Memory B cell (primary cell): ENCODE measurements at regions not wholly inside any gene's neighbourhood (a gene's known extent, or its start where the extent isn't known, plus 50 kb on each side); places are given as distances from the start of the nearest gene placed in this dataset.
"Not testable (repeated sequence)": the region's sequence is repeated elsewhere in the genome, so short reads cannot be mapped to it uniquely, and the experiment has no call there.

Experiments used
- ATAC-seq: fragments of 150-1000 bp; cut with Tn5 transposase; 2 replicates; pipeline ENCODE4 v1.10.0; 2021; ENCODE audit warnings: low read depth, mild to moderate bottlenecking, moderate library complexity
- DNase-seq, 2 donors: peaks; one replicate each; pipeline ENCODE4 v3.0.0; 2022; ENCODE audit warnings: low spot score in 2 of 2
- H3K27ac Mint-ChIP-seq: one replicate; pipeline ENCODE4 v1.8.0; 2022; ENCODE audit warnings: mild to moderate bottlenecking, moderate library complexity, mixed read lengths
- H3K27me3 Mint-ChIP-seq: one replicate; pipeline ENCODE4 v1.8.0; 2022; ENCODE audit warnings: mixed read lengths
- H3K36me3 Mint-ChIP-seq: one replicate; pipeline ENCODE4 v1.8.0; 2022; ENCODE audit warnings: mild to moderate bottlenecking, mixed read lengths
- H3K4me1 Mint-ChIP-seq: one replicate; pipeline ENCODE4 v1.8.0; 2022; ENCODE audit warnings: mixed read lengths
- H3K4me3 Mint-ChIP-seq: one replicate; pipeline ENCODE4 v1.8.0; 2022; ENCODE audit warnings: mild to moderate bottlenecking, moderate library complexity, mixed read lengths
- H3K9me3 Mint-ChIP-seq: one replicate; pipeline ENCODE4 v1.8.0; 2022; ENCODE audit warnings: mixed read lengths

DNA sequence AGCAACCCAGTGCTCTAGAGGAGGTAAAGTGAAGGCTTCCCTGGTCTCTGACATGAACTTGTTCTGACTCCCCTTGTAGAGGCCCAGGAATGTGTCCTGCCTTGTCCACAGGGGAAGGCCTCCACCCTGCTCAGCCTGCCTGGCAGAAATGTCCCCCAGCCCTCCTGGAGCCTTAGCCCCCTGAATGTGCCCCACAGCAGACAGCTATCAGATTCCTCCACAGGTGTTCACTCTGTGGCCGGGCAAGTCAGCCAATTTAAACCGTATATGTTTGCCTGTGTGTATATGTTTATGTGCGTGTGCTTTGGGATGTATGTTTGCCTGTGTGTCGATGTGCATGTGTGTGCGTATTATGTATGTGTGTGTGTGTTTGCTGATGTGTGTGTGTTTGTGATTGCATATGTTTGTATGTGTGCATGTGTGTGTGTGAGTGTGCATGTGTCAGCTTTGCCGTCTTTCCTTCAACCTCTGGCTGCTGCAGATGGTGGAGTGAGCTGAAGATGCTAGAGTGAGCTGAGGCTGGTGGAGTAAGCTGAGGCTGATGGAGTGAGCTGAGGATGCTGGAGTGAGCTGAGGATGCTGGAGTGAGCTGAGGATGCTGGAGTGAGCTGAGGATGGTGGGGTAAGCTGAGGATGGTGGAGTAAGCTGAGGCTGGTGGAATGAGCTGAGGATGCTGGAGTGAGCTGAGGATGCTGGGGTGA, 68.9 kb upstream of the ANTXRL start:
- peaks cover 6% of the 10 kb centered on the region for H3K4me1 Mint-ChIP-seq
- peaks cover 12% of the 10 kb centered on the region for H3K27me3 Mint-ChIP-seq
- no peaks in the 10 kb centered on the region for H3K9me3 Mint-ChIP-seq
- no peak overlapping the region for H3K4me3 Mint-ChIP-seq
- ATAC-seq (no peak), DNase-seq (no peak)
- H3K27ac Mint-ChIP-seq = no peak overlapping the region
- H3K36me3 Mint-ChIP-seq = peaks cover 23% of the 10 kb centered on the region

- Mint-ChIP-seq H3K27me3 (peaks cover 12% of the 10 kb centered on the region), H3K27ac (no peak overlapping the region), H3K4me1 (peaks cover 6% of the 10 kb centered on the region), H3K36me3 (peaks cover 23% of the 10 kb centered on the region), H3K9me3 (no peaks in the 10 kb centered on the region), H3K4me3 (no peak overlapping the region)
- DNase-seq (no peak), ATAC-seq (no peak)
Measured at GRCh38 chr10:46218921-46219320, 67.9 kb upstream of the ANTXRL start.

- DNase-seq, H3K27ac Mint-ChIP-seq: not testable (repeated sequence)
- peaks cover 23% of the 10 kb centered on the region for H3K36me3 Mint-ChIP-seq
Measured at GRCh38 chr10:46219431-46219990, 67.3 kb upstream of the ANTXRL start.

GRCh38 chr10:46220187-46220586, 66.6 kb upstream of the ANTXRL start:
- no peak overlapping the region for H3K4me3 Mint-ChIP-seq
- H3K9me3 Mint-ChIP-seq = no peaks in the 10 kb centered on the region
- no peak for ATAC-seq
- H3K36me3 Mint-ChIP-seq = peaks cover 23% of the 10 kb centered on the region
- H3K27ac Mint-ChIP-seq = no peak overlapping the region
- peaks cover 6% of the 10 kb centered on the region for H3K4me1 Mint-ChIP-seq
- no peak for DNase-seq
- peaks cover 12% of the 10 kb centered on the region for H3K27me3 Mint-ChIP-seq

More at GRCh38 chr10:46219431-46219990, 67.3 kb upstream of the ANTXRL start:
- peaks cover 12% of the 10 kb centered on the region for H3K27me3 Mint-ChIP-seq
- ATAC-seq, H3K9me3 Mint-ChIP-seq, H3K4me3 Mint-ChIP-seq, H3K4me1 Mint-ChIP-seq: not testable (repeated sequence)

GRCh38 chr10:46220872-46221538, 65.8 kb upstream of the ANTXRL start:
- no peak overlapping the region for H3K27ac Mint-ChIP-seq

DNA sequence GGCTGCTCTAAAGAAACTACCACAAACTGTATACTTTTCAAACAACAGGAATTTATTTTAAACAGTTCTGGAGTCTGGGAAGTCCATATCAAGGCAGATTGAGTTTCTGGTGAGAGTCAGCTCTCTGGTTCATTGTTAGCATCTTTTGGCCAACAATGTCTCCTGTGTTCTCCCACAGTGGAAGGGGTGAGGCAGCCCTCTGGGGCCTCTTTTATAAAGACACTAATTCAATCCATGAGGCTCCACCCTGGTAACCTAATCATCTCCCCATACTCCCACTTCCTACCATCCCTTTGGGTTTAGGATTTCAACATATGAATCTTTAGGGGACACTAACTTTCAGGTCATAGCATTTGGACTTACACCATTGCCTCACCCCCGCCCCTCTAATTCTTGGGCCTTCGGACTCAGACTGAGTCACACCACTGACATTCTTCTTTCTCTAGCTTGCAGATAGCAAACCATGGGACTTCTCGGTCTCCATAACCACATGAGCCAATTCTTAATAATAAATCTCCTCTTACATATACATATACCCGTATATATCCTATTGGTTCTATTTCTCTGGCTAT, 64.3 kb upstream of the ANTXRL start:
- peaks cover 6% of the 10 kb centered on the region for H3K4me1 Mint-ChIP-seq
- no peak overlapping the region for H3K4me3 Mint-ChIP-seq
- peaks cover 3% of the 10 kb centered on the region for H3K27me3 Mint-ChIP-seq
- H3K9me3 Mint-ChIP-seq = no peaks in the 10 kb centered on the region
- H3K36me3 Mint-ChIP-seq = peaks cover 9% of the 10 kb centered on the region
- no peak for ATAC-seq
- DNase-seq = no peak
- no peak overlapping the region for H3K27ac Mint-ChIP-seq

More at GRCh38 chr10:46220872-46221538, 65.8 kb upstream of the ANTXRL start:
- Mint-ChIP-seq H3K27me3 (peaks cover 10% of the 10 kb centered on the region), H3K9me3 (no peaks in the 10 kb centered on the region), H3K36me3 (peaks cover 21% of the 10 kb centered on the region), H3K4me3 (no peak overlapping the region), H3K4me1 (peaks cover 6% of the 10 kb centered on the region)
- ATAC-seq (no peak), DNase-seq (no peak)

GRCh38 chr10:46223064-46223480, 63.7 kb upstream of the ANTXRL start:
- Mint-ChIP-seq H3K4me3 (no peak overlapping the region), H3K27ac (no peak overlapping the region), H3K27me3 (peaks cover under 1% of the 10 kb centered on the region), H3K36me3 (peaks cover 6% of the 10 kb centered on the region), H3K4me1 (peaks cover 4% of the 10 kb centered on the region), H3K9me3 (no peaks in the 10 kb centered on the region)
- ATAC-seq (no peak), DNase-seq (no peak)

DNA sequence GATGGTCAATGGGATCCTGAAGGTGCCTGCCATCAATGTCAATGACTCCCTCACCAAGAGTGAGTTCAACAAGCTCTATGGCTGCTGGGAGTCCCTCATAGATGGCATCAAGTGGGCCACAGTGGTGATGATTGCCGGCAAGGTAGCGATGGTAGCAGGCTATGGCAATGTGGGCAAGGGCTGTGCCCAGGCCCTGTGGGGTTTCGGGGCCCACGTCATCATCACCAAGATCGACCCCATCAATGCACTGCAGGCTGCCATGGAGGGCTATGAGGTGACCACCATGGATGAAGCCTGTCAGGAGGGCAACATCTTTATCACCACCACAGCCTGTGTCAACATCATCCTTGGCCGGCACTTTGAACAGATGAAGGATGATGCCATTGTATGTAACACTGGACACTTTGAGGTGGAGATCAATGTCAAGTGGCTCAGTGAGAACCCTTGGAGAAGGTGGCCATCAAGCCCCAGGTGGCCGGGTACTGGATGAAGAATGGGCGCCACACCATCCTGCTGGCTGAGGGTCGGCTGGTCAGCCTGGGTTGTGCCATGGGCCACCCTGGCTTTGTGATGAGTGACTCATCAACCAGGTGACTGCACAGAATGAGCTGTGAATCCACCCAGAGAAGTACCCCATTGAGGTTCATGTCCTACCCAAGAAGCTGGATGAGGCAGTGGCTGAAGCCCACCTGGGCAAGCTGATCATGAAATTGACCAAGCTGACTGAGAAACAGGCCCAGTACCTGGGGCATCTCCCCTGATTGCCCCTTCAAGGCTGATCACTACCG, 63.0 kb upstream of the ANTXRL start:
- Mint-ChIP-seq H3K36me3 (peaks cover 2% of the 10 kb centered on the region), H3K9me3 (no peaks in the 10 kb centered on the region), H3K27me3 (no peaks in the 10 kb centered on the region), H3K27ac (no peak overlapping the region), H3K4me1 (no peaks in the 10 kb centered on the region), H3K4me3 (no peak overlapping the region)
- ATAC-seq (no peak), DNase-seq (no peak)

GRCh38 chr10:46224414-46224682, 62.4 kb upstream of the ANTXRL start:
- H3K27me3 Mint-ChIP-seq = no peaks in the 10 kb centered on the region
- peaks cover 2% of the 10 kb centered on the region for H3K4me1 Mint-ChIP-seq
- H3K36me3 Mint-ChIP-seq = peaks cover 5% of the 10 kb centered on the region
- peaks cover 3% of the 10 kb centered on the region for H3K9me3 Mint-ChIP-seq
- no peak for DNase-seq
- ATAC-seq = no peak
- H3K4me3 Mint-ChIP-seq = no peak overlapping the region
- no peak overlapping the region for H3K27ac Mint-ChIP-seq

DNA sequence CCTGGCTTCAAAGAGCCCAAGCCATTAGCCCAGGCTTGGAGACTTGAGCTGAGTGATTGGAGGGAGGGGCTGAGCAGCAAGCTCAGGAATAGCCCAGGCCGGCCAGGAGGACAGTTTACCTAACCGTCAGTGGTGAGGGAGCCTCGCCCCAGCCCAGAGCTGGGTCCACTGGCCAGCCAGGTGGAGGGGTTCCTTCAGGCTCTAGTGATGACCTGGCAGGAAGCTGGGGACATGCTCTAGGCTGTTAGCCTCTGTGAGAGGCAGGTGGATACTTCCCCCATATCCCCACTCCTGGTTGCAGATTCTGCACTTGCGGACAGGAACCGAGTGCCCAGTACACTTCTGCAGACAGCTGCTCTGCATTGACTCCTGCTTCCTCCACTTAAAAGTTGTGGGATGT, 61.2 kb upstream of the ANTXRL start:
- ATAC-seq (no peak), DNase-seq (no peak)
- Mint-ChIP-seq H3K4me3 (no peak overlapping the region), H3K27me3 (no peaks in the 10 kb centered on the region), H3K27ac (no peak overlapping the region), H3K36me3 (peaks cover 11% of the 10 kb centered on the region), H3K4me1 (peaks cover 4% of the 10 kb centered on the region), H3K9me3 (peaks cover 9% of the 10 kb centered on the region)

DNA sequence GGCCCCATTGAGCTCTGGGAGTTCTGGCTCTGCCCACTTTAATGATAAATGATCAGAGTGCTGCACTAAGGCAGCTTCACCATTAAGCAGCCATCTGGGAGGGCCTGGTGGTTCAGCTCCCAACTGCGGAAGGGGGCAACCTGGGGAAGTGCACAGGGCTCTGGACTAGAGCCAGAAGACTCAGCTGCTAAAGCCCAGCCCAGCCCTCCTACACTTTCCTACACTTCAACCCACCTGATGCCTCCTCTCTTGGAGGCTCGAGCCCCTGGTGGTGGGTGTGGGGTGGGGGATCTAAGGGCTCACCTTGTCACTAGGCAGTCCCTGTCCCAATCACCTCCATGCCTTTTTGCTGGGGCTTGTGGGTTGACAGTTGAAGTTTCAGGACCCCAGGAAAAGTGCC, 60.6 kb upstream of the ANTXRL start:
- DNase-seq = no peak
- peaks cover 9% of the 10 kb centered on the region for H3K9me3 Mint-ChIP-seq
- H3K4me3 Mint-ChIP-seq = no peak overlapping the region
- peaks cover 10% of the 10 kb centered on the region for H3K36me3 Mint-ChIP-seq
- peaks cover 4% of the 10 kb centered on the region for H3K4me1 Mint-ChIP-seq
- no peak for ATAC-seq
- H3K27ac Mint-ChIP-seq = no peak overlapping the region
- no peaks in the 10 kb centered on the region for H3K27me3 Mint-ChIP-seq

DNA sequence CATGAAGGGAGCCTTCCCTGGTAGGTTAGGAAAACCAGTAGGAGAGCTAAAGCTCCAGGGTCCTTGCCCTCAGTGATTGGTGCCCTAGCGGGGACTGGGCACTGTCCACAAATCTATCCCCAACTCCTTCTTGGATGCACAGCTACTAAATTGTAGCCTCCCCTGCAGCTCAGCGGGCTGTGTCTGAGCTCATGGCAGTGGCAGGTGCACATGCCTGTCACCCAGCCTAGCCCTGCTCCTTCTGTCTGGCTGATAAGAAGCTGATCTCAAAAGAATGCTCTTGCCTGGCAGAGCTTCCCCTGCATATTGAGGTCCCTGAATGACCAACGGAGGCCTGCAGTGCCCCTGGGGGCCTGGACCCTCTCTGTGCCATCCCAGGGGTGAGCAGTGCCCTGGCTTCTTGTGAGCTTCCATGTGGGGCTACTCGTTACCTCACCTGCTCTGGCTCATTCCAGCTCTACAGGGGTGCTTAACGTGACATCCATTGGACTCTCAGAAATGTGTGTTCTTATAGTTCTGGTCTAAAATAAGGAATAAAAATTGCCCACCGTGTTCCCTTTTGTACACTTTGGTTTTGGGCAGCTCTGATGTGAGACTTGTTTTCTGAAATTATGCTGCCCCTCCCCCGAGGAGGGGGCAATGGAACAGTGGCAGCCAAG, 59.8 kb upstream of the ANTXRL start:
- Mint-ChIP-seq H3K36me3 (peaks cover 13% of the 10 kb centered on the region), H3K27me3 (no peaks in the 10 kb centered on the region), H3K9me3 (peaks cover 9% of the 10 kb centered on the region), H3K27ac (no peak overlapping the region), H3K4me1 (peaks cover 4% of the 10 kb centered on the region), H3K4me3 (no peak overlapping the region)
- DNase-seq = peak in 1 of 2 donors; percentile 7
- ATAC-seq = no peak

DNA sequence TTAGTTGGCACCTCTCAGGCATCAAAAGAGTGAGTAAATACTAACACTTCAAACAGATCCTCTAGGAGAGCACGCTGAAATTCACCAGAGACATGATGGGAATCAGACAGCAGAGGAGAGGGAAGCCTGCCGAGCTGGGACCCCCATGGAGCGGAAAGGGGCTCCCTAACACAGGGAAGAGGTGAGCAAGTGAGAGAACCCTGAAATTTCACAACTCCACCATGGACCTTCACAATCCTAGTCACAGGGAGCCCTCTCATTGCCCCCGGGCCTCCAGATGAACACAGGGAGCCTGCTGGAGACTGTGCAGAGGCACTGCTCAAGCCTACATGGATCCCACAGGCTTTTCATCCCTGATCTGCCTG, 59.2 kb upstream of the ANTXRL start:
- Mint-ChIP-seq H3K4me3 (no peak overlapping the region), H3K27me3 (peaks cover under 1% of the 10 kb centered on the region), H3K4me1 (peaks cover 4% of the 10 kb centered on the region), H3K27ac (no peak overlapping the region), H3K36me3 (peaks cover 17% of the 10 kb centered on the region), H3K9me3 (peaks cover 9% of the 10 kb centered on the region)
- no peak for ATAC-seq
- no peak for DNase-seq
